Mammary epithelial cell (primary cell): ENCODE measurements at regions not wholly inside any gene's neighbourhood (a gene's known extent, or its start where the extent isn't known, plus 50 kb on each side); places are given as distances from the start of the nearest gene placed in this dataset.

ENCODE experiments used
- CTCF ChIP-seq, 2 donors: IDR thresholded peaks in 1 of 2; conservative IDR thresholded peaks in 1 of 2; 2 replicates each; pipeline ENCODE4 v1.5.1; 2011 to 2012; ENCODE audit warnings: inconsistent platforms in 2 of 2, low read length in 2 of 2, mild to moderate bottlenecking in 2 of 2, control low read depth in 1 of 2, low read depth in 1 of 2; ENCODE audit not compliant: insufficient read depth in 1 of 2; ENCODE audit errors: extremely low read depth in 1 of 2
- EZH2 ChIP-seq: IDR thresholded peaks from 2 replicates; pipeline ENCODE4 v1.6.1; 2012; ENCODE audit warnings: low read length, inconsistent platforms, borderline replicate concordance

GRCh38 chr6:169903122-169903521, 151.7 kb downstream of the ERMARD start:
- TF ChIP-seq CTCF (conservative IDR thresholded peaks at IDR 0.05 in 1 of 2, IDR thresholded peaks at IDR 0.05 in 1 of 2; ENCODE audit: extremely low read depth in 1 of 2, insufficient read depth in 1 of 2, low read depth in 1 of 2, low read length in 2 of 2) (no peak), EZH2 (no peak)
